ENCODE measurements at regions not wholly inside any gene's neighbourhood (a gene's known extent, or its start where the extent isn't known, plus 50 kb on each side); places are given as distances from the start of the nearest gene placed in this dataset.

GRCh38 chr12:107580750-107581618, 104.6 kb upstream of the PWP1 start:
- no peaks in the 10 kb centered on the region for H3K9me2 ChIP-seq (ENCODE audit: insufficient read depth)
- no peaks in the 10 kb centered on the region for H3K79me2 ChIP-seq (replicated peaks; ENCODE audit: insufficient read depth)
- peak overlapping the region; percentile 66 for H3K4me3 ChIP-seq
- DNase-seq (ENCODE audit: low spot score) (peak; percentile 70), ATAC-seq (peak; percentile 76)
- H3K4me1 Mint-ChIP-seq = peaks cover 27% of the 10 kb centered on the region
- no peak overlapping the region for H3K27ac Mint-ChIP-seq
- no peaks in the 10 kb centered on the region for H3K36me3 Mint-ChIP-seq (ENCODE audit: low read depth)
- no peaks in the 10 kb centered on the region for H3K36me3 ChIP-seq (ENCODE audit: insufficient read depth)
- H3K27me3 ChIP-seq (ENCODE audit: insufficient read depth) = peaks cover 20% of the 10 kb centered on the region
- H3K9me3 Mint-ChIP-seq = no peaks in the 10 kb centered on the region
- H3K4me2 ChIP-seq = peak overlapping the region; percentile 92
- H3K4me1 ChIP-seq (ENCODE audit: insufficient read depth) = peaks cover 33% of the 10 kb centered on the region
- H3K27me3 Mint-ChIP-seq (ENCODE audit: insufficient read depth, low read depth, poor library complexity) = peaks cover 27% of the 10 kb centered on the region
- peak overlapping the region; percentile 72 for H3K4me3 Mint-ChIP-seq
- peak overlapping the region; percentile 94 for H2AFZ ChIP-seq
- H4K20me1 ChIP-seq (replicated peaks; ENCODE audit: insufficient read depth) = no peaks in the 10 kb centered on the region
- TF ChIP-seq ZNF462 (CRISPR knock-in tag; IDR thresholded peaks at IDR 0.05) = no peak
- TF ChIP-seq EZH2 (IDR thresholded peaks at IDR 0.05; ENCODE audit: low read depth, unreplicated experiment) = no peak
- no peak for TF ChIP-seq CREB1 (CRISPR knock-in tag; IDR thresholded peaks at IDR 0.05; ENCODE audit: low read depth)
- TF ChIP-seq JUNB (IDR thresholded peaks at IDR 0.05; ENCODE audit: unreplicated experiment) = no peak
- TF ChIP-seq REST (IDR thresholded peaks at IDR 0.05; ENCODE audit: unreplicated experiment) = no peak
- TF ChIP-seq POLR2AphosphoS5 (IDR thresholded peaks at IDR 0.05; ENCODE audit: low read depth) = no peak
- TF ChIP-seq ETS1 (IDR thresholded peaks at IDR 0.05) = no peak
- no peak for TF ChIP-seq ZNF114 (CRISPR knock-in tag; IDR thresholded peaks at IDR 0.05)
- no peak for TF ChIP-seq EZH2phosphoT487 (IDR thresholded peaks at IDR 0.05; ENCODE audit: unreplicated experiment)
- no peak for TF ChIP-seq NANOG (IDR thresholded peaks at IDR 0.05; ENCODE audit: borderline replicate concordance)
- H3K27ac ChIP-seq (ENCODE audit: low read depth) = no peak overlapping the region
- H3F3A ChIP-seq (replicated peaks; ENCODE audit: low read depth) = 0 out of 2 replicates have a peak, but pooled peaks cover 3% of the 10 kb centered on the region

All from GM23338 (cell line).